Heart left ventricle (tissue), 16 donors: ENCODE measurements at regions not wholly inside any gene's neighbourhood (a gene's known extent, or its start where the extent isn't known, plus 50 kb on each side); places are given as distances from the start of the nearest gene placed in this dataset.

Source experiments
- ATAC-seq, 4 donors: fragments of 200-7000 bp; cut with Tn5 transposase; one replicate each; pipeline ENCODE4 v1.9.1; 2020 to 2022; ENCODE audit warnings: moderate library complexity in 4 of 4, mild to moderate bottlenecking in 3 of 4, moderate number of reproducible peaks in 1 of 4
- DNase-seq, 5 donors: peaks; one replicate each; pipeline ENCODE4 v3.0.0-alpha.2; 2020
- H3K27ac ChIP-seq, 12 donors: fragments of 200-600 bp; sonication (generic) in 4 of 12; one replicate each; pipeline versions ENCODE4 v1.5.0 to v1.8.0; 2016 to 2022; ENCODE audit warnings: mild to moderate bottlenecking in 2 of 12
- H3K27me3 ChIP-seq, 9 donors: fragments of 200-600 bp; sonication (generic) in 2 of 9; one replicate each; pipeline versions ENCODE4 v1.5.1 to v1.8.0; 2016 to 2022; ENCODE audit warnings: mild to moderate bottlenecking in 3 of 9
- H3K36me3 ChIP-seq, 9 donors: fragments of 200-600 bp; sonication (generic) in 2 of 9; one replicate each; pipeline versions ENCODE4 v1.5.0 to v1.8.0; 2018 to 2022; ENCODE audit warnings: mild to moderate bottlenecking in 2 of 9
- H3K4me1 ChIP-seq, 12 donors: fragments of 200-600 bp; sonication (generic) in 4 of 12; one replicate each; pipeline versions ENCODE4 v1.5.0 to v1.8.0; 2016 to 2022; ENCODE audit warnings: mild to moderate bottlenecking in 3 of 12
- H3K4me3 ChIP-seq, 12 donors: fragments of 200-600 bp; sonication (generic) in 4 of 12; one replicate each; pipeline versions ENCODE4 v1.5.0 to v1.8.0; 2017 to 2022; ENCODE audit warnings: mild to moderate bottlenecking in 9 of 12, moderate library complexity in 4 of 12
- H3K9me3 ChIP-seq, 12 donors: fragments of 200-600 bp; sonication (generic) in 4 of 12; one replicate each; pipeline versions ENCODE4 v1.5.0 to v1.8.0; 2016 to 2022; ENCODE audit warnings: mild to moderate bottlenecking in 1 of 12
- CTCF ChIP-seq, 12 donors: fragments of 200-600 bp; sonication (generic) in 4 of 12; IDR thresholded peaks; one replicate each; pipeline versions ENCODE4 v1.5.0 to v1.8.0; 2018 to 2022; ENCODE audit warnings: antibody characterized with exemption in 12 of 12, mild to moderate bottlenecking in 5 of 12
- POLR2A ChIP-seq, 2 donors: fragments of 450-650 bp; IDR thresholded peaks; one replicate each; pipeline ENCODE4 v1.6.1; 2017; ENCODE audit warnings: antibody characterized with exemption in 2 of 2, mild to moderate bottlenecking in 2 of 2, moderate library complexity in 2 of 2
- WGBS, 4 donors: extraction: QIAGEN DNeasy Blood & Tissue Kit in 2 of 4; methylation state at CpG; one replicate each; pipeline versions ENCODE4 v1.1.5 to v1.1.7; 2013 to 2018; 5-methylcytosine and 5-hydroxymethylcytosine counted together
- intact Hi-C, 10 donors: fragments of 100-400 bp; cut with DNase I; formaldehyde crosslinking; loops; one replicate each; pipeline versions ENCODE4 v1.11.1 to v1.14.2; 2022
- donor health status: ischemic (EF 13 %, LVEDD 7.1; RV severe dilation, severe dysfunction).
- donor health status: healthy with polysubstance abuse.
- donor health status: DM: no; HTN: yes; CAD: no.
- donor health status: DM: no; HTN: no; CAD: no.
- donor health status: ischemic (EF 25% LVEDD 6.9; RV normal size, moderate dysfunction).
- donor health status: ischemic (EF 25% LVEDD 5.7; RV mildly dilated, moderate dysfunction).
- donor health status: healthy.
- donor health status: DM: yes; HTN: yes; CAD: no.
- donor health status: ischemic (EF 35%, LVEDD 5.7; RV mildly dilated, moderate dysfunction).
- donor health status: nonischemic (EF 11% LVEDD 7.7; RV severe dilation, severe dysfunction).
- donor health status: DM: yes; HTN: yes; CAD: no.
- donor health status: PGD.
- donor health status: ischemic (EF 29% LVEDD 5.4; RV normal size, mild dysfunction).
- donor health status: nonischemic (EF 23%, LVEDD 6.1; RV moderate dilation, normal function).

GRCh38 chr2:198717451-198717850 is 740.3 kb downstream of the SATB2 start:
- intact Hi-C loops, result no loop called here
- no peaks in the 10 kb centered on the region for H3K4me1 ChIP-seq
- TF ChIP-seq CTCF (IDR thresholded peaks at IDR 0.05), result no peak
- no peak for TF ChIP-seq POLR2A (IDR thresholded peaks at IDR 0.05)

GRCh38 chr2:198715302-198715835 is 742.4 kb downstream of the SATB2 start:
- ATAC-seq (no peak), DNase-seq (no peak)
- Histone ChIP-seq H3K36me3 (no peaks in the 10 kb centered on the region), H3K4me3 (no peak overlapping the region), H3K27me3 (no peaks in the 10 kb centered on the region), H3K9me3 (peaks cover 0 to 1% (median 0%) of the 10 kb centered on the region in 12 donors), H3K27ac (no peak overlapping the region), H3K4me1 (no peaks in the 10 kb centered on the region)
- 58 to 70% (median 61%) methylated on average over 3 of the region's 3 CpGs for WGBS, 4 donors
- intact Hi-C loops, result no loop called here
- TF ChIP-seq POLR2A (IDR thresholded peaks at IDR 0.05) (no peak), CTCF (IDR thresholded peaks at IDR 0.05) (no peak)

More at GRCh38 chr2:198717451-198717850, 740.3 kb downstream of the SATB2 start:
- H3K36me3 ChIP-seq, result no peaks in the 10 kb centered on the region
- no peak overlapping the region for H3K27ac ChIP-seq
- ATAC-seq (no peak), DNase-seq (no peak)
- no peak overlapping the region for H3K4me3 ChIP-seq
- 74 to 95% (median 78%) methylated on average over 2 of the region's 2 CpGs for WGBS, 4 donors
- H3K9me3 ChIP-seq, result no peaks in the 10 kb centered on the region
- no peaks in the 10 kb centered on the region for H3K27me3 ChIP-seq

GRCh38 chr2:198712485-198712884 is 745.3 kb downstream of the SATB2 start:
- intact Hi-C loops, result no loop called here
- Histone ChIP-seq H3K9me3 (peaks cover 0 to 8% (median 0%) of the 10 kb centered on the region in 12 donors), H3K36me3 (no peaks in the 10 kb centered on the region), H3K4me3 (no peak overlapping the region), H3K27me3 (no peaks in the 10 kb centered on the region), H3K27ac (no peak overlapping the region), H3K4me1 (no peaks in the 10 kb centered on the region)
- no peak for TF ChIP-seq CTCF (IDR thresholded peaks at IDR 0.05)
- TF ChIP-seq POLR2A (IDR thresholded peaks at IDR 0.05), result no peak
- DNase-seq (no peak), ATAC-seq (no peak)
- 41 to 78% (median 52%) methylated on average over 4 of the region's 4 CpGs for WGBS, 4 donors

GRCh38 chr2:198711484-198711883 is 746.3 kb downstream of the SATB2 start:
- no peaks in the 10 kb centered on the region for H3K27me3 ChIP-seq
- intact Hi-C loops, result no loop called here
- no peaks in the 10 kb centered on the region for H3K4me1 ChIP-seq
- no peak overlapping the region for H3K4me3 ChIP-seq
- H3K9me3 ChIP-seq, result peaks cover 0 to 8% (median 0%) of the 10 kb centered on the region in 12 donors
- no peak overlapping the region for H3K27ac ChIP-seq
- DNase-seq, result no peak
- TF ChIP-seq POLR2A (IDR thresholded peaks at IDR 0.05) (no peak), CTCF (IDR thresholded peaks at IDR 0.05) (no peak)
- no peak for ATAC-seq
- H3K36me3 ChIP-seq, result no peaks in the 10 kb centered on the region
